Fibroblast of skin of left biceps (primary cell): ENCODE measurements at regions not wholly inside any gene's neighbourhood (a gene's known extent, or its start where the extent isn't known, plus 50 kb on each side); places are given as distances from the start of the nearest gene placed in this dataset.
A peak's percentile ranks its signal among the peaks of the same experiment; 100 is the strongest.

Source experiments
- DNase-seq, 2 experiments: peaks; one replicate each; pipeline ENCODE4 v3.0.0-alpha.2; 2013; ENCODE audit warnings: low read depth in 2 of 2

DNA sequence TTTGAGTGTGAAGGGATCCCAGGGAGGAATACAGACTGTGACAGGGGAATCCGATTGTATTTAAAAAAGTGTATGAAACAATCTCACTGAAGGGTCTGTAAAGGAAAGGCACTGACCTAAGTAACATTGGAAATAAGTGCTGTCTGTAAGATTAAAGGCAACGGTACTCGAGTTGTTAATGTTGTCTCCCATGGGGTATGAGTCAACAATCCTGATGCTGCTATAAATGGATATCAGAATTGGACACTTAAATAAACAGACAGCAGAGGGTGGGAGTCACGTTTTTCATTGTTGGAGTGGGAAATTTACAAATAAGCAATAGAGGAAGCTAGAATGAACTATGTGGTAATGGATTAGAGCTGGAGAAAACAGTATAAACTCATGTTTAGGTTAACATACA is 452.4 kb upstream of the RGPD4 start:
- DNase-seq = no peak

DNA sequence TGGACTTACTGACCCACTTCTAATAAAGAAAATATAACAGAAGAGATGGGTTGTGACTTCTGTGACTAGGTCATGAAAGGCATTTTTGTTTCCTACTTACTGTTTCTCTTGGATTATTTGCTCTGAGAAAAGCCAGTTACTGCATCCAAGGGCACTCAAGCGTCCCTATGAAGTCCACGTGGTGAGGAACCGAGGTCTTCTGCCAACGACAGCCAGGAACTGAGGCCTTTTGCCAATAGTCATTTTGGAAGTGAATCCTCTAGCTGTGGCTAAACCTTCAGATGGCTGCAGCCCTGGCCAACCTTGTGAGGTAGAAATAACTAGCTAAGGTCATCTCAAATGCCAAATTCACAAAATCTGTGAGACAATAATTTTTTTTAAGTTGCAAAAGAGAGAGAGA is 449.8 kb upstream of the RGPD4 start:
- no peak for DNase-seq

DNA sequence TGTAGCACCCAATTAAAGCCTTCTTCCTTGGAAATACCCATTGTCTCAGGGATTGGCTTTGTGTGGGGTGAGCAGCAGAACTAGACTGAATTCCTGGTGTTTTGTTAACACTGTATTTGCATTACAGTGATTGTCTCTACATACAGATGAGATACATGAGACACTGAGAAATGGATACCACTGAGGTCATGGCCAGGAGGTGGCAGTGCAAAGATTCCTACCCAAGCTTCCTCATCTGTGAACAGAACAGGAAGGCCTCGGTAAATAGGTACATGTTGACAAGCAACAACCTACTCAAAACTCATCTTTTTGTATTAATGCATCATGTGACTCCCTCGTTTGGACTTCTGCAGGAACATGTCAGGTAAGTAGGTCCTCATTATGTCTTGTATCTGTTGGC is 445.8 kb upstream of the RGPD4 start:
- DNase-seq = no peak

DNA sequence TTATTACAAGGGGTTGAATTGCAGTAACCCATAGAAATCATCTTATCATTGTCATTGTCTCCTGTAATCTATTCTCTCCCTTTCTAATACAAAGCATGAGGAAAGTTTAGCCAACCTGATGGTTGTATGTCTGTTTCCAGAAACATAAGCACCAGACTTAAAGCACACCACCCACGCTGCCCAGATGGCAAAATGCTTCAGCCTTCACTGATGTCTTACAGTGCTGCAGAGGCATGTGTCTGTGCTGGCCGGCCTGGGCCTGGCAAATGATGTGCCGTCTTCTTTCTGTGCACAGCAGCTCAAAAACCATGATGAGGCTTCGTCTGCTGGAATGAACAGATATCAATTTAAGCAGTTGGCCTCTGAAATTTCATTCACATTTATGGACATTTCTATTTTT is 443.0 kb upstream of the RGPD4 start:
- no peak for DNase-seq

DNA sequence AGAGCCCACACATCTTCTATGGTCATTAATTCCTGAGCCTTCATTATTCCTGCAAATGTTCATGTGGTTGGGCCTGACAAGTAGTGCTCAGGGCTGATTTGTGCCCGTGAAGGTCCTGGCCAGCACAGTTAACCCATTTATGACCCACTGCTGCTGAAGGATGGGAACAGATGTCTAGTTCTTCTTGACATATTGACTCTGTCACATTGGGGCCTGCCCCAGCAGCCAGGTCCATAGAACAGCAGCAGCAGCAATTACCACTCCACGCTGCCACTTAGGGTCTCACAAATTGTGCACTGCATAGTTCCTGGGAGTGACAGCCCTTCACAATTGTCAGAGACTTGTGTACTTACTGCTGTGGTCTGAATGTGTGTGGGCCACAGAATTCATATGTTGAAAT is 442.3 kb upstream of the RGPD4 start:
- DNase-seq = no peak

DNA sequence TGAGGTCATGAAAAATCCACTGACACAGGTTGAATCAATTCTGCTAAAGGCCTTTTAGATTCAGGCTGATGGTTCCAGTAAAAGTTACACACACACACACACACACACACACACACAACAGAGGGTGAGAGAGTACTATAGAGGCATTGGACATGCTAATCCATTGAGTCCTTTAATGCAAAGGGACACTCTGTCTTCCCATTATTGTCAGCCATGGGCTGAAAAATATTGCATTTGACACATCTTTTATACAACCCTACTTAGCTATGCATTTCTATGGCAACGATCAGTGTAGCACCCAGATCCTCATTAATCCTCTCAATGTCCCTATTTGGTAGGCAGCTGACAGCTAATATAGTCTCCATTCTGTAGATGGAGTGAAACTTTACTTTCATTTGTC is 440.8 kb upstream of the RGPD4 start:
- DNase-seq = no peak

DNA sequence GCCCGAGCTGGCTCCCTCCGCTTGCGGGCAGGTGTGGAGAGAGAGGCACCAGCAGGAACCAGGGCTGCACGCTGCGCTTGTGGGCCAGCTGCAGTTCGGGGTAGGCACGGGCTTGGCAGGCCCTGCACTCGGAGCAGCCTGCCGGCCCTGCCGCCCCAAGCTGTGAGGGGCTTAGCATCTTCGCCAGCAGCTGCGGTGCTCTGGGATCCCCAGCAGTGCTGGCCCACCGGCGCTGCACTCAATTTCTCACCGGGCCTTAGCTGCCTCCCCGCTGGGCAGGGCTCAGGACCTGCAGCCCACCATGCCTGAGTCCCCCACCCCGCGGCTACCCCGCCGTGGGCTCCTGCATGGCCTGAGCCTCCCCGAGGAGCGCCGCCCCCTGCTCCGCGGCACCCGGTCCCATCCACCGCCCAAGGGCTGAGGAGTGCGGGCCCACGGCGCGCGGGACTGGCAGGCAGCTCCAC is 434.4 kb upstream of the RGPD4 start:
- DNase-seq = no peak

DNA sequence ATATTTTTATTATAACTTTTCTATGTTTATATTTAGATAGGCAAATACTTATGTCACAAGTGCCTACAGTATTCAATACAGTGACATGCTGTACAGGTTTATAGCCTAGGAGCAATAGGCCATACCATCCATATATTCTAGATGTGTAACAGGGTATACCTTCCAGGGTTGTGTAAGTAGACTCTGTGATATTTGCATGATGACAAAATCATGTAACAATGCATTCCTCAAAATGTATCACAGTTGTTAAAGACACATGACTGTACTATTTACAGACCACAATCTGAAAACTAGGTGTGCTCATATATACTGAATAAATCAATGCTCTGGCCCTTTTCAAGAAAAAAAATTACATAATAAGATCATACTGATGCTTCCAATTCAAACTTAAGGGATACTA is 433.2 kb upstream of the RGPD4 start:
- no peak for DNase-seq

DNA sequence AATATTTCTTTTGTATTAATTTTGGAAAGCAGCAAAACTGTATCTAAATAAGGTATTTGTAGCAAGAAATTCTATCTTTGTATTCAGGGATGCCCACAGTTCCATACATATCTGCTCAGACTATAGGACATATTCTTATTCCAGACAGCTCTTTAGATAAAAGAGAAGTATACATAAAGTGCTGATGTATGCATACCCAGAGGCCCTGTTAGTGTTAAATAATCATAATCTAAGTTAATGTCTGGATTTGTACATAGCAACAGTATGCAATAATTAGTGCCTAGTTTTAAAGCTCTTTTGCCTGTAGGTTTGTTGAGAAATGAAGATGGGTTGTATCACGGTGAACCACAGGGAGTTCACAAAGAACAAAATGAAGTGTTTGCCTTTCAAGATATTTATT is 428.0 kb upstream of the RGPD4 start:
- DNase-seq = no peak

DNA sequence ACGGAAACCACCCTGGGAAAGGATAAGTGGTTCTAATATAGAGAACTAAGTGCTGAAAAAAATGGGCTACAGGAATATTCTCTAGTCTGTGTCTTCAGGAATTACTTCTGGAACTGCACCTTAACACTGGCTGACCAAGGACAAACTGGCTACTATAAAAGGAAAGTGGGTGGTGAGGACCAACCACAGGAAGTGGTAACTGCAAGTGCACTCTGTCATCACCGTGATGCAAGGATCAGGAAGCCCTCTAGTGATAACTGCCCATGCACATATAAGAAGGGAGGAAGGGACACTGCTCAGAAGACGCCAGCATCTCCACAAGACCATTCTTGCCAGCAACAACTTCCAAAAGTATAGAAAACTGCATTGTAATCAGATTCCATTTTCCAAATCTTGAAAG is 424.4 kb upstream of the RGPD4 start:
- no peak for DNase-seq

DNA sequence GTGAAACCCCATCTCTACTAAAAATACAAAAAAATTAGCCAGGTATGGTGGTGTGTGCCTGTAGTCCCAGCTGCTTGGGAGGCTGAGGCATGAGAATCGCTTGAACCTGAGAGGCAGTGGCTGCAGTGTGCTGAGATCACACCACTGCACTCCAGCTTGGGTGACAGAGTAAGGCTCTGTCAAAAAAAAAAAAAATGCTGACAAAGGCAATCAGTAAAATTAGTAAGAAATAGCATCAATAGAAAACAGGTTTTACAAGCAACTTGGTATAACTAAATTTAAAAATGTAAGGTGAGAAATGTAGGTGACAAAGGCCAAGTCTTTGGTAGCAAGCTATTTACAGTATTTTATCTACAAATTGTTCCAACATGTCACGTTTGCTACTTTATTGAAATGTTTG is 421.4 kb upstream of the RGPD4 start:
- no peak for DNase-seq

DNA sequence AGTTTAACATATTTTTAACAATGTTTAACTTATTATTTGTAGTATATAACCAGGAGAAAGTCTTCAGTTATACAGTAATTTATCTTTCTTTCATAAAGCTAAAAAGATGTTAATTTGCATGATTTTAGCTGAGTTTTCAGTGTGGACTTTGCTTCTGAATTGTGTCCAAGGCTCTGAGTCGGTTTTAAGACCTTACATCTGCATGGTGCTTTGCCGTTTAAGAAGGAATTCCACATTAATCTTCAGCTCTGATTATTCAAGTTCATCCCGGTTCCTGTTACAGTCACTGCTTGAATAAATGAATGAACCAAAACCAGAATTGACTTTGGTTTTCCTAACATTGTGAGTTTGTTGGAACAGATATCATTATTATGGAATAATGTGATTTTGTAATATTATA is 419.7 kb upstream of the RGPD4 start:
- no peak for DNase-seq

DNA sequence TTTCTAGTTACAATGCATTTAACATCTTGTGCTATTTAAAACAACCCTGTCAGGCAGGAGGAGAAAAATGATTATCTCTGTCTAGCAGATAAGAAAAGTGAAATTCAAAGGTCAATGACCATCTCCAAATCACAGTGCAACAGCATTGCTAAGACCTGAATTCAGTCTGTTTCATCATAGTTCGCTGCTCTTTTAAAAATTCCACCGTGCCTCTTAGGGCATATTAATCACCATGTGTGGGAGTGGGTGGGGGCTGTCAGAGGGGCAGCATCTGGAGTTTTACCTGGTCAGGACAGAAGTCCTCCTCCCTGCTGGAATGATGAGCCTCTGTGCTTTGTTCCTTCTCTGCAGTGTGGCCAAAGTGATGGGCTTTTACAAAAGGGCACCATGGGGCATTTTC is 418.7 kb upstream of the RGPD4 start:
- DNase-seq = no peak

DNA sequence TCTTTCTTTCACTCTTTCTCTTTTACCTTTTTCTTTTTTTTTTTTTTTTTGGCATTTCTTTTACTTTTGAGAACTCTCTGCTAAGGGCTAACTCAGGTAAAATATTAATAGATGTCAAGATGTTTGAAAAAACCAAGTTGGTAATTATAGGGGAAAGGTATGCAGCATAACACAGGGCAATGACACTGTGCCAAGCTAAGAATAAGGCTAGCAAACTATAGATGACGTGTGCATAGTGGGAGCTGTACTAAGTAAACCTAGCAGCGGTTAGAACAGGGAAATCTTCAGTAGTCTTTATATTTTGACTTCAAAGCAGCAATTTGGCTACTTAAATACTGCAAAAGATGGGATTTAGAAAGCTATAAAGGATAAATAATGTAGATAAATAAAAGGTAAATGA is 415.4 kb upstream of the RGPD4 start:
- DNase-seq = no peak

DNA sequence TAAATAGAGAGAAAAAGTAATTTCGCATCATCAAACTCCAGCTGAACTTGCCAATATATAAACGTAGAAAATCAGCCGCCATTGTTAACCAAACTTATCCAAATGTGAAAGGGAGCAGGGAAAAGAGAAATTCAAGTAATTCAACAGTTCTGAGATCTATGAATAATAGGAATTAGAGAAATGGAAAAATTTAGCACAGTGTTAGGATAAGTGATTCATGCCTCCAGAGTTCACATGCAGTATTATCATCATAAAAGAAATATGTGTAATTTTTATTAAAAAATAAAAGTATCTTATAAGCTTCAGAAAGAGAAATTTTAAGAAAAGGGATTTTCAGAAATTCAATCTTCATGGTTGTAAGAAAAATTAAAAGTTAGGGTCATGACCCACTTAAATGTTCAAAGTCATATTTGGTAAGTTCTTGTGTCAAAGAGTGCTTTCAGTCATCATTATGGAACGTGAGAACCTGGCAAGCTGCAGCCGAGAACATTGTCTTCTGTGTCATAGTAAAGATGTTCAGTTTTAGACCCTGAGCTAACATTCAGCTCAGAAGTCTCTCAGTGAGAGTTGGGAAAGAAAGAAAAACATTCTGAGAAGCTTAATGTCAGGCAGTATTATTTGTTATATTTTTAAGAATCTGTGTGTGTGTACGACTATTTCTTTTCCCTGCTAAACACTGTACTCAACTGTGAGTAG is 414.3 kb upstream of the RGPD4 start:
- peak; percentile 9 to 13 for DNase-seq

DNA sequence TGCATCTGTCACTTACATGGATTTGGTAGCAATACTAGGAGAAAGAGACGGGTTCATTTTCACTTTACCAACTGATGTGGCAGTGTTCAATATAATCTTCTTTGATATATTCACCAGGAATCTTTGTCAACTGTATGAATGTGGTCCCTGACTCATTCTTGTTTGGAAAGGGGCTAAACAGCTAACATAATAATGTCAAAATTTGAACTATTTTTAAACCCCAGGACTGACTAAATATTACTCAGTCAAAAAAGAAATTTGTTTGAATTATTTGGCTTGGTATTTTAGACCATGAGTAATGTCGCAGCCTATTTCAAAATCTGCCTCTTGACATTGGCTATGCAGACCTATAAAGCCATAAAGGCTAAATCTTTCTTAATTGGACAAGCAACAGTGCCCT is 413.7 kb upstream of the RGPD4 start:
- peak; percentile 11 to 24 for DNase-seq

DNA sequence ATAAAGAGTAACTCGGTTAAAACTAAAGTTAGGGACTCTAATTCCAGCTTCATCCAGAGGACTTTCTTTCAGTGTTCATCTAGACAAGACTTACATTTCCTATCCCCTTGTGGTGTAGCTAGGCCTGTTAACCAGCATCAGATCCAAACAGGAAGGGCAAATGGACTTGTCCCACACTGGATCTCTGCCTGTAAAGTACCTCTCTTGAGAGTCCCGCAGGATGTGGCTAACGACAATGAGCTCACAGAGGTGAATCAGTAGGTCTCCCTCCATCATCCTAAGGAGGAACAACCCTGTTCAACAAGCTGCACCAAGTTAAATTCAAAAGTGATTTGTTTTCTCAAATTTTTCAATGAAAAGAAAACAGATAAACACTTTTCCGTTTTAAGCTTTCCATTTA is 412.3 kb upstream of the RGPD4 start:
- no peak for DNase-seq

DNA sequence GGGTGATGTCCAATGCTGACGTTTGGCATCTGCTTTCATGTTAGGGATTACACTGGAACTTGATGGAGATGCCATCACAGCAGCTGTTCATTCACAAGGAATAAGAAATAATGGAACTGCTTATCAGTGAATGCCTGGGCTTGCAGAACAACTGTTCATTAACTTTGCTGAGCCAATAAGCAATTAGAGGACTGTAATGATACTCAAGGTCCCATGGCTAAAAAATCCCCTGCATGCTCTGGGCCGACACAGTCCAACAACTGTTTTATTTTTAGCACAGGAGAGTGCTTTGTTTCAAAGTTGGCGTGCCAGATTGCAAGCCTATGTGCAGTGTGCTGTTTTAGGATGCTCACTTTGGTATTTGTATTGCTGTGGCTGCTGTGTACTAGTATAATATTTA is 408.0 kb upstream of the RGPD4 start:
- DNase-seq = no peak

DNA sequence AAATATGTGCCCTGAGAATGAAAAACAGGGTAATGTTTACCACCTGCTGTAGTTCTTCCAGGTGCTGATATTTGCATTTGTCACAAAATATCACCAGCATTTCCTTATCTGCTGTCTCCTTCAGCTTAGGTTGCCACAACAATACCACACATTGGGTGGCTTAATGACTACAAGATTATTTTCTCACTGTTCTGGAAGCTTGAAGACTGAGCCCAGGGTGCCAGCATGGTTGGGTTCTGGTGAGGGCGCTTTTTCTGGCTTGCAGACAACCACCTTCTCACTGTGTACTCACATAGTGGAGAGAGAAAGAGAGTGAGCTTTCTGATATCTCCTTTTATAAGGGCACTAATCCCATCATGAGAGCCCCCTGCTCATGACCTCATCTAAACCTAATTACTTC is 407.5 kb upstream of the RGPD4 start:
- DNase-seq = no peak

DNA sequence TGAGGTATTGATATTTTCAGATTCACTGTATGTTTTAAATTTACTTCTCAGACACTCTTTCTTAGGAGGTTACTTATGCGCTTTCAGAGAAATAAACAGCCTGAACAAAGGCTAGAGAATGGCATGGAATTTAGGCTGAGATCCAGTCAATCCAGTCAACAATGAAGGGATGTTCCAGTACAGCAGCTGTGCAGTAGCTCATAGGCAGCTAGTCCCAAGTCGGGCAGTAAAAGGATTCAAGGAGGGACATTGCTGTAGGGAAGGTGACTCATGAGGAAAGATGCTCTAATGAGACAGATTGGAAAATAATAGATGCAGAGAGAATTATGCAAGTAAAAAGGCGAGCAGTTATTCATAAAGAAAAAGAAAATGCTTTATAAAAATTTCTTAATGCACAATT is 397.9 kb upstream of the RGPD4 start:
- DNase-seq = no peak

DNA sequence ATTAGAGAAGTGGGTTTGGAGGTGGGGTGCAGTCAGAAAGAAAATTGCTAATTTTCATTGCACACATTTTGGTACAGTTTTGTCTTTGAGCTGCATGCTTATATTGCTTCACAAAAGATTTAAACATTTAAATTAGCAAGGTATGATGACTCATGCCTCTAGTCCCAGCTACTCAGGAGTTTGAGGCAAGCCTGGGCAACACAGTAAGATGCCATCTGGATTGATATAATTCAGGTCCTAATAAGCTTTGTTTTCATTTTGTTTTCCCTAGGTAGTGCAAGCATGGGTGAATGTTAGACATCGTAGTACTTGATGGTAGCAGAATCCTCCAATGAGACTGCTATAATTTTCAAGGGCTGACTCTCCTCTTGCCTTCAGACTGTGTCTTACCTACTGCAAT is 396.7 kb upstream of the RGPD4 start:
- DNase-seq = no peak

DNA sequence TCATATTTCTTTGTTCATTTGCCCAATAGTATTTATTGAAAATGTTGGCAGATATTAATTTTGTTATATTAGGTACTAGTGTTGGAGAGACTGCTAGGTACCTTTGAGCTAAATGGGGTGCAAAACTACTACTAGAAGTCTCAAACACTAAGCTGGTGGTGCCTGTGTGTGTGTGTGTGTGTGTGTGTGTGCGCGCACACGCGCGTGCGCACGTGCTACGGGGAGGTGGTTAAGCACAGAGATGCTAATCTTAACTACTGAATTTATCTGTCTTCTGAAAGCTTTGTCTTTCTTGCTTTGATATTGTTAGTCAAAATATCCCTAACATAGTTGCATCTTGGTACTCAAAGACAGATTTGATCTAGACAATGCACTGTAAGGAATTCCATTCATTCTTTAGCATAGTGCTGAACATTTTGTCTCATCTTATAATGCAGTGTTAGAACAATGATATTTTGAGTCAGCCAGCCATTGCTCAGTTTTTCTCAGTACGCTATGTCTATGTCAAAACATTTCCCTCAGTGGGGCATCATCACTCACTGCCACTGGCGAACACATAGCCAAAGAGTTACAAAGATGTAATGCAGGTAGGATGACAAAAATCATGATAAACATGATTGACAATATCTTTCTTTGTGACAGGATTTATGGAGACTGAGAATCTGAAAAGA is 396.0 kb upstream of the RGPD4 start:
- DNase-seq = no peak

DNA sequence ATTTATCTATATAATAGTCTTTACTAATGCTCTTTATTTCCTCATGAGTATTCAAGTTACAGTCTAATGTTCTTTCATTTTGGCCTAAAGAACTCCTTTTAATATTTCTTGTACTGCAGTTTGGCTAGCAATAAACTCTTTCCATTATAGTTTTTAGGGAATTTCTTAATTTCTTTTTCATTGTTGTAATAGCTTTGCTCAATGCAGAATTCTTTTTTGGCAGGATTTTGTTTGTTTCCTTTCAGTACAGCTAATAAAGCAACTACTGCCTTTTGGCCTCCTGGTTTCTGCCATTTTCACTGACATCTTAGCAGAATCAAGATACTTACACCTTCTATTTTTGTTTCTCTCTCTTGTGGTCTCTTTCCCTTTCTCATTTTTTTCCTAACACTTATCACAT is 390.4 kb upstream of the RGPD4 start:
- DNase-seq = no peak

DNA sequence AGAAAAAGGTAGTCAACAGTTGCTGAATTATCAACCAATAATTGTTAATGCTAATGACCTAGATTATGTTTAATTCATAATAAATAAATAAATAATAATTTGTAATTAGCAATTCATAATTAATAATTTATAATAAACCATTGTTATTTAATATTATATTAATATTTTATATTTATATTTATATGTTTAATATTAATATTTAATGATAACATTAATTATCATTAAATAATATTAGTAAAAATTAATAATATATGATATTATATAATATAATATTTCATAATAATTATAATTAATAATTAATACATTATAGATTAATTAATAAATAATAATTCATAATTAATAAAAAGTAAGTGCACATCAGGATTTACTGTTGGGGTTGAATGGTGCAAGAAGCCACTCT is 389.4 kb upstream of the RGPD4 start:
- no peak for DNase-seq
